SK-N-MC (cell line): ENCODE measurements at regions not wholly inside any gene's neighbourhood (a gene's known extent, or its start where the extent isn't known, plus 50 kb on each side); places are given as distances from the start of the nearest gene placed in this dataset.

Experiments
- EZH2 ChIP-seq: fragments of 200-600 bp; sonication (generic); IDR thresholded peaks from one replicate; pipeline ENCODE4 v1.6.1; 2017; ENCODE audit warnings: antibody characterized with exemption
- FOXP2 ChIP-seq: optimal IDR thresholded peaks from 2 replicates; pipeline ENCODE3; 2011; ENCODE audit warnings: mild to moderate bottlenecking, moderate library complexity; ENCODE audit not compliant: insufficient read depth; ENCODE audit errors: extremely low read length, control extremely low read depth
- POLR2AphosphoS5 ChIP-seq: IDR thresholded peaks from 2 replicates; pipeline ENCODE4 v1.6.1; 2012; ENCODE audit warnings: mild to moderate bottlenecking, low read depth, low read length, borderline replicate concordance

DNA sequence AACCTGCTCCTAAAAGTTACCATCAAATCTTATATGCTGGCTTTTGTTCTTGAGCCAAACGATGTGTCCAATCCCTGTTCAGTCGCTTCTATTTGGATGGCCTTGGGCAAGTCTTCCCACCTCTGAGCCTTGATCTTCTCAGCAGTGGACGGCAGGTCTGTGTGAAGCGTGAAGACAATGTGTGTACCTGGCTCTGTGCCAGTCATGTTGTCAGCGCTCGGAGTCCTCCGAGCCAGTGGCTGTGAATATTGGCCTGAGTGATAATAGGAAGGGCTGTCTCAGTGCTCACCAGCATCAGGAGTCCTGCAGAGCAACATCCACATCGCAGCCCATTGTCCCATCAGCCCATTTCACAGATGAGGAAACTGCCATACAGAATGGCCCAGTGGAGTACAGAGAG is 219.0 kb downstream of the CDC5L start:
- TF ChIP-seq EZH2, result no peak
- TF ChIP-seq POLR2AphosphoS5, result no peak
- no peak for TF ChIP-seq FOXP2
